ENCODE measurements at regions not wholly inside any gene's neighbourhood (a gene's known extent, or its start where the extent isn't known, plus 50 kb on each side); places are given as distances from the start of the nearest gene placed in this dataset.

GRCh38 chr6:2510316-2510715, 240.4 kb downstream of the MYLK4 start:
- DNase-seq (ENCODE audit: low read depth, low spot score): no peak
- no peak overlapping the region for H3K4me3 ChIP-seq
- no peaks in the 10 kb centered on the region for H3K36me3 ChIP-seq (ENCODE audit: insufficient read depth, low read length)
- no peaks in the 10 kb centered on the region for H3K9me3 ChIP-seq (ENCODE audit: low read depth, low read length)
- no peak overlapping the region for H3K9ac ChIP-seq (ENCODE audit: insufficient read length)
- TF ChIP-seq POLR2AphosphoS5 (IDR thresholded peaks at IDR 0.05; ENCODE audit: borderline replicate concordance, low read depth, low read length): no peak
- TF ChIP-seq FOXP2 (optimal IDR thresholded peaks at IDR 0.05; ENCODE audit: control extremely low read depth, extremely low read length, insufficient read depth): no peak
- TF ChIP-seq EZH2 (IDR thresholded peaks at IDR 0.05): no peak
- H3K27ac ChIP-seq: no peak overlapping the region

DNA sequence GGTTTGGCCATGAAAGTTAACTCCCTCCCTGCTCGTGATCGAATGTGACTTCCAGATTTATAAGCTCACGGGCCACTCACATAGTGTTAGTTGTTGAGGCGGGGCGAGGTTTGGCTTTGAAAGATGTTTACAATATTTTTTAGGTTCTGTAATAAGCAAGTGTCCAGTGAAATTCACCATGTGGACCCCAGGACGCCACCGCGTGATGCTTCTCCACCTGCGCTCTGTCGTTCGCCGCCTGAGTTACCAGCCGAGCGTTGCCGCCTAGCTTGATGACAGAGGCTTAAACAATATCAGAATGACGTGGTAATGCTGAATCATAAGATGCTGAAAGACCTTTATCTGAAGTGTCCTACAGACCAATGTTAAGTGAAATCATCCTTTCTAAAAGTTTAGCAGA, 241.0 kb downstream of the MYLK4 start:
- no peak for TF ChIP-seq POLR2AphosphoS5 (IDR thresholded peaks at IDR 0.05; ENCODE audit: borderline replicate concordance, low read depth, low read length)
- TF ChIP-seq EZH2 (IDR thresholded peaks at IDR 0.05): no peak
- TF ChIP-seq FOXP2 (optimal IDR thresholded peaks at IDR 0.05; ENCODE audit: control extremely low read depth, extremely low read length, insufficient read depth): no peak
- H3K27ac ChIP-seq: no peak overlapping the region
- no peak overlapping the region for H3K9ac ChIP-seq (ENCODE audit: insufficient read length)
- H3K4me3 ChIP-seq: no peak overlapping the region
- no peaks in the 10 kb centered on the region for H3K36me3 ChIP-seq (ENCODE audit: insufficient read depth, low read length)
- no peaks in the 10 kb centered on the region for H3K9me3 ChIP-seq (ENCODE audit: low read depth, low read length)
- no peak for DNase-seq (ENCODE audit: low read depth, low spot score)

GRCh38 chr6:2508071-2508470, 242.7 kb downstream of the MYLK4 start:
- Histone ChIP-seq H3K36me3 (ENCODE audit: insufficient read depth, low read length) (no peaks in the 10 kb centered on the region), H3K4me3 (no peak overlapping the region), H3K9ac (ENCODE audit: insufficient read length) (no peak overlapping the region), H3K9me3 (ENCODE audit: low read depth, low read length) (no peaks in the 10 kb centered on the region), H3K27ac (no peak overlapping the region)
- TF ChIP-seq EZH2 (IDR thresholded peaks at IDR 0.05) (no peak), POLR2AphosphoS5 (IDR thresholded peaks at IDR 0.05; ENCODE audit: borderline replicate concordance, low read depth, low read length) (no peak), FOXP2 (optimal IDR thresholded peaks at IDR 0.05; ENCODE audit: control extremely low read depth, extremely low read length, insufficient read depth) (no peak)
- no peak for DNase-seq (ENCODE audit: low read depth, low spot score)

DNA sequence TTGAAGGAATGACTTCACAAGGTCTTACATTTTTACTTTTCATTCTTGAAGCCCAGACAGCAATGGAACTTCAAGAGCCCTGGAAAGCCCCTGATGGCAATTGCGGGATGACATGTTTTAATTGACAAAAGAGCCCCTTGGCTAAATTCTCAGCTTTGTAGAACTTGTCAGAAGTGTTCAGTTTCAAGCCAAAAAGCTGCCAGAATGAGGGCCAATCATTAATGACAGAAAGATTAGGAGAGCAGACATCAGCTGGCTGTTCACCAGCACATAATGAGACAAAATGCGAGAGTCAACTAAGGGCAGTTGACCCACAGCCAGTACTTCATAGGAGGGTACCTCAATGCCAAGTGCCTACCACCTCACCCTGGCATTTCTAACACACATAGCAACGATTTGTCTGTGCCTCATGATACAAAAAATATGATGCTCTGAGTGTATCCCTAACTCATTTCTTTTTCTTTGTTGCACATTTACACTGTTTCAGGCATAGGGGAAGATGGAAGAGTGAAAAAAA, 243.1 kb downstream of the MYLK4 start:
- TF ChIP-seq POLR2AphosphoS5 (IDR thresholded peaks at IDR 0.05; ENCODE audit: borderline replicate concordance, low read depth, low read length): no peak
- no peak for TF ChIP-seq EZH2 (IDR thresholded peaks at IDR 0.05)
- no peak for TF ChIP-seq FOXP2 (optimal IDR thresholded peaks at IDR 0.05; ENCODE audit: control extremely low read depth, extremely low read length, insufficient read depth)

DNA sequence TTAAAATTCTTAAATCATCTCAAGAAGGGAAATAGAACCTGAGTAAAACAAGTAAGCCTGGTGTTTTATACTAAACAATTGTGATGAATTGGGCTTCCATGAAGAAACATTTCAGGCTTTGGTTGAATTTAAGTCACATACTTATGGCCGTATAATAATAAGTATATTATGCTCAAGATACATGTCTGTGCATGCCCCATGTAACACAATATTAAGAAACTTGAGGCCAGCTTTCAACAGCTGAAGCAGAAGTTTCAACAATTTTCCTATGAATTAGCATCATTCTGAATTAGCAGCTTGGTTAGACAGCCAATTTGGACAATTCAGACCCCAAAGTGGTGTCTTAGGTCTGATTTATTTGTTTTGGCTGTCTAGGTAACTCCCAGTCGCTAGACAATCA, 243.7 kb downstream of the MYLK4 start:
- no peak for DNase-seq (ENCODE audit: low read depth, low spot score)
- Histone ChIP-seq H3K9ac (ENCODE audit: insufficient read length) (no peak overlapping the region), H3K4me3 (no peak overlapping the region), H3K27ac (no peak overlapping the region), H3K36me3 (ENCODE audit: insufficient read depth, low read length) (no peaks in the 10 kb centered on the region), H3K9me3 (ENCODE audit: low read depth, low read length) (no peaks in the 10 kb centered on the region)
- no peak for TF ChIP-seq FOXP2 (optimal IDR thresholded peaks at IDR 0.05; ENCODE audit: control extremely low read depth, extremely low read length, insufficient read depth)
- TF ChIP-seq POLR2AphosphoS5 (IDR thresholded peaks at IDR 0.05; ENCODE audit: borderline replicate concordance, low read depth, low read length): no peak
- TF ChIP-seq EZH2 (IDR thresholded peaks at IDR 0.05): no peak

More for the DNA sequence above, 243.1 kb downstream of the MYLK4 start:
- no peaks in the 10 kb centered on the region for H3K9me3 ChIP-seq (ENCODE audit: low read depth, low read length)
- DNase-seq (ENCODE audit: low read depth, low spot score): no peak
- H3K36me3 ChIP-seq (ENCODE audit: insufficient read depth, low read length): no peaks in the 10 kb centered on the region
- no peak overlapping the region for H3K27ac ChIP-seq
- no peak overlapping the region for H3K9ac ChIP-seq (ENCODE audit: insufficient read length)
- H3K4me3 ChIP-seq: no peak overlapping the region

- H3K9me3 ChIP-seq (ENCODE audit: low read depth, low read length): no peaks in the 10 kb centered on the region
- no peak overlapping the region for H3K27ac ChIP-seq
- no peak for TF ChIP-seq FOXP2 (optimal IDR thresholded peaks at IDR 0.05; ENCODE audit: control extremely low read depth, extremely low read length, insufficient read depth)
- no peak for TF ChIP-seq EZH2 (IDR thresholded peaks at IDR 0.05)
- TF ChIP-seq POLR2AphosphoS5 (IDR thresholded peaks at IDR 0.05; ENCODE audit: borderline replicate concordance, low read depth, low read length): no peak
- H3K36me3 ChIP-seq (ENCODE audit: insufficient read depth, low read length): no peaks in the 10 kb centered on the region
- H3K9ac ChIP-seq (ENCODE audit: insufficient read length): no peak overlapping the region
- H3K4me3 ChIP-seq: no peak overlapping the region
- DNase-seq (ENCODE audit: low read depth, low spot score): no peak
These were observed 245.1 kb downstream of the MYLK4 start for GRCh38 chr6:2505624-2506023.

DNA sequence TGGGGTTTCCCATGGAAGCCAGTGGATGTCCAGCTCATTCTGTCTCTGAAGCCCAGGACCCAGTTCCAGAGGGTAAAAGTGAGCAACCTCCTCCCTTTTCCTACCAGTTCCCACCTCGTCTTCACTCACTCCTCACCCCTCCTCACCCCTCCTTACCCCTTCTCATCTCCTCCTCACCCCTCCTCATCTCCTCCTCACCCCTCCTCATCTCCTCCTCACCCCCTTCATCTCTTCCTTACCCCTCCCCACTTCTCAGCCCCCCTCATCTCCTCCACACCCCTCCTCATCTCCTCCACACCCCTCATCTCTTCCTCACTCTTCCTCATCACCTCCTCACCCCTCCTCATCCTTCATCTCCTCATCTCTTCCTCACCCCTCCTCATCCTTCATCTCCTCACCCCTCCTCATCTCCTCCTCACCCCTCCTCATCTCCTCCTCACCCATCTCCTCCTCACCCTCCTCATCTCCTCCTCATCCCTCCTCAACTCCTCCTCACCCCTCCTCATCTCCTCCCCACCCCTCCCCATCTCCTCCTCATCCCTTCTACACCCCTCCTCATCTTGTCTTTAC, 246.1 kb downstream of the MYLK4 start:
- H3K27ac ChIP-seq: no peak overlapping the region
- no peak for DNase-seq (ENCODE audit: low read depth, low spot score)

DNA sequence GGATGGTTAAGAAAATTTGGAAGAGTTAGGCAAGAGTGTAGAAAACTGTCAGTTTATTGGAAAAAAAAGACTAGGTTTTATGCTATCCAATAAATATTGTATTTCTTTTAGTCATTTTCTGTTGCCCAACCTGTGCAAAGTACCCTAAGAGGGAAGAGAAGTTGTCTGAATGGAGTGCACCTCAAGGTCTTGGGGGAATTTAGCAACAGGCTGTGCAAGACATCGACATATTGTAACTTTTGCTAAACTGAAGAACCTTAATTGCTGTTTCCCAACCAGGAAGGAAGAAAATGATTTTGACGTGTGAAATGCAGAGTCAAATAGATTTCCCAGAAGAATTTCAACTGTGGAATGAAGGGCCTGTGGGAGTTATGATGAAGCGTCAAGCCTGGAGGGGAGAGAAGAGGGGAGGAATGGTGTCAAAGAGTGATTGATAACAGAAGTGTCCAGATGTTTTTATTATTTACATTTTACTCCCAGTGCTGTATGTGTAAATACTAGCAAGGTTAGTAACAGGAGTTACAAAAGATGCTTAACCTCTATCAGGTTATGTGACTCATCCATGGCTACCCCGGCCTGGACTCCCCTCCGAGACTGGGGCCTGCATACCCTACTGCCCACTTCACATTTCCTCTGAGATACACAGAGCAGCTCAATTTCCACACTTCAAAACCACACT, 246.8 kb downstream of the MYLK4 start:
- Histone ChIP-seq H3K36me3 (ENCODE audit: insufficient read depth, low read length) (no peaks in the 10 kb centered on the region), H3K4me3 (no peak overlapping the region), H3K9me3 (ENCODE audit: low read depth, low read length) (no peaks in the 10 kb centered on the region), H3K27ac (peak overlapping the region; percentile 53; the same call in 1 of the 2 replicates), H3K9ac (ENCODE audit: insufficient read length) (no peak overlapping the region)
- TF ChIP-seq POLR2AphosphoS5 (IDR thresholded peaks at IDR 0.05; ENCODE audit: borderline replicate concordance, low read depth, low read length) (no peak), FOXP2 (optimal IDR thresholded peaks at IDR 0.05; ENCODE audit: control extremely low read depth, extremely low read length, insufficient read depth) (no peak), EZH2 (IDR thresholded peaks at IDR 0.05) (no peak)
- no peak for DNase-seq (ENCODE audit: low read depth, low spot score)

More for the DNA sequence above, 246.1 kb downstream of the MYLK4 start:
- H3K36me3 ChIP-seq (ENCODE audit: insufficient read depth, low read length): no peaks in the 10 kb centered on the region
- H3K9me3 ChIP-seq (ENCODE audit: low read depth, low read length): no peaks in the 10 kb centered on the region
- no peak overlapping the region for H3K4me3 ChIP-seq
- no peak for TF ChIP-seq POLR2AphosphoS5 (IDR thresholded peaks at IDR 0.05; ENCODE audit: borderline replicate concordance, low read depth, low read length)
- no peak for TF ChIP-seq FOXP2 (optimal IDR thresholded peaks at IDR 0.05; ENCODE audit: control extremely low read depth, extremely low read length, insufficient read depth)
- TF ChIP-seq EZH2 (IDR thresholded peaks at IDR 0.05): no peak
- no peak overlapping the region for H3K9ac ChIP-seq (ENCODE audit: insufficient read length)
